ENCODE measurements at regions not wholly inside any gene's neighbourhood (a gene's known extent, or its start where the extent isn't known, plus 50 kb on each side); places are given as distances from the start of the nearest gene placed in this dataset.
"Not testable (repeated sequence)": the region's sequence is repeated elsewhere in the genome, so short reads cannot be mapped to it uniquely, and the experiment has no call there.

- Histone ChIP-seq H3K27ac (ENCODE audit: insufficient read depth, low read depth, low read length) (no peak overlapping the region), H3K79me2 (ENCODE audit: control insufficient read depth, insufficient read depth, low read length) (no peaks in the 10 kb centered on the region), H3K9me1 (replicated peaks; ENCODE audit: control insufficient read depth, extremely low read depth, insufficient read depth, low read length) (no peaks in the 10 kb centered on the region), H3K9me3 (replicated peaks; ENCODE audit: control insufficient read depth, insufficient read depth, low read length) (no peaks in the 10 kb centered on the region), H3K4me2 (ENCODE audit: insufficient read depth, low read length) (no peak overlapping the region), H3K27me3 (ENCODE audit: control insufficient read depth in 2 of 2, insufficient read depth in 2 of 2, low read length in 2 of 2) (no peaks in the 10 kb centered on the region), H2AFZ (ENCODE audit: low read depth, low read length) (no peak overlapping the region), H3K4me1 (ENCODE audit: control insufficient read depth, extremely low read depth, insufficient read depth, low read length) (no peaks in the 10 kb centered on the region), H3K9ac (replicated peaks; ENCODE audit: extremely low read depth, insufficient read depth, low read length) (no peak overlapping the region), H4K20me1 (replicated peaks; ENCODE audit: control insufficient read depth, extremely low read depth, insufficient read depth, low read length) (no peaks in the 10 kb centered on the region), H3K36me3 (ENCODE audit: control insufficient read depth in 2 of 2, extremely low read depth in 1 of 2, insufficient read depth in 2 of 2, low read length in 2 of 2) (no peaks in the 10 kb centered on the region), H3K4me3 (replicated peaks in 1 of 3; ENCODE audit: insufficient read depth in 1 of 3, low read depth in 1 of 3, low read length in 3 of 3) (no peak overlapping the region)
- DNase-seq (ENCODE audit: low read depth, low spot score) = no peak
- BruUV-seq (replicated peaks) = no TSS peak
- dilution Hi-C loops (cut with MboI; ENCODE audit: extremely low pct_ligation_motif_present, low sequenced_read_pairs) (no loop called here), intact Hi-C loops (cut with micrococcal nuclease) (no loop called here)
- TF ChIP-seq GATA2 (IDR thresholded peaks at IDR 0.05; ENCODE audit: insufficient read depth, insufficient read length, low read depth, low read length) (no peak), POLR2AphosphoS5 (IDR thresholded peaks at IDR 0.05; ENCODE audit: insufficient read depth, low read depth, low read length) (no peak), MAX (IDR thresholded peaks at IDR 0.05; ENCODE audit: insufficient read depth, insufficient read length) (no peak), MYC (IDR thresholded peaks at IDR 0.05; ENCODE audit: low read depth, low read length) (no peak), POLR2A (IDR thresholded peaks at IDR 0.05; ENCODE audit: low read depth, low read length) (no peak), FOS (IDR thresholded peaks at IDR 0.05; ENCODE audit: borderline replicate concordance, insufficient read depth, low read length) (no peak), CTCF (IDR thresholded peaks at IDR 0.05; ENCODE audit: extremely low read depth in 1 of 2, insufficient read depth in 1 of 2, low read depth in 1 of 2, low read length in 2 of 2) (no peak), JUN (IDR thresholded peaks at IDR 0.05; ENCODE audit: borderline replicate concordance, insufficient read depth, insufficient read length, low read depth) (no peak), EZH2 (IDR thresholded peaks at IDR 0.05; ENCODE audit: borderline replicate concordance, low read depth, low read length, severe bottlenecking) (no peak)
- FAIRE-seq = no peak
- POLR2A ChIA-PET = no interaction called here
- CTCF ChIA-PET = no interaction called here
Measured at GRCh38 chr11:97092823-97093222, 703.0 kb downstream of the JRKL start.

- FAIRE-seq = not testable (repeated sequence)
Measured at GRCh38 chr11:97102180-97102579, 712.4 kb downstream of the JRKL start.

More at GRCh38 chr11:97102180-97102579, 712.4 kb downstream of the JRKL start:
- H3K4me3 ChIP-seq (replicated peaks in 1 of 3; ENCODE audit: insufficient read depth in 1 of 3, low read depth in 1 of 3, low read length in 3 of 3); DNase-seq (ENCODE audit: low read depth, low spot score); H3K27ac ChIP-seq (ENCODE audit: insufficient read depth, low read depth, low read length); H3K79me2 ChIP-seq (ENCODE audit: control insufficient read depth, insufficient read depth, low read length); H2AFZ ChIP-seq (ENCODE audit: low read depth, low read length); H3K36me3 ChIP-seq (ENCODE audit: control insufficient read depth in 2 of 2, extremely low read depth in 1 of 2, insufficient read depth in 2 of 2, low read length in 2 of 2); CTCF ChIA-PET; dilution Hi-C loops (cut with MboI; ENCODE audit: extremely low pct_ligation_motif_present, low sequenced_read_pairs); H3K4me2 ChIP-seq (ENCODE audit: insufficient read depth, low read length); H3K27me3 ChIP-seq (ENCODE audit: control insufficient read depth in 2 of 2, insufficient read depth in 2 of 2, low read length in 2 of 2); H3K9ac ChIP-seq (replicated peaks; ENCODE audit: extremely low read depth, insufficient read depth, low read length); H3K9me3 ChIP-seq (replicated peaks; ENCODE audit: control insufficient read depth, insufficient read depth, low read length); H3K4me1 ChIP-seq (ENCODE audit: control insufficient read depth, extremely low read depth, insufficient read depth, low read length); H3K9me1 ChIP-seq (replicated peaks; ENCODE audit: control insufficient read depth, extremely low read depth, insufficient read depth, low read length); intact Hi-C loops (cut with micrococcal nuclease); BruUV-seq (replicated peaks); POLR2A ChIA-PET; H4K20me1 ChIP-seq (replicated peaks; ENCODE audit: control insufficient read depth, extremely low read depth, insufficient read depth, low read length): not testable (repeated sequence)

Data from endothelial cell of umbilical vein (primary cell).